ENCODE measurements at regions not wholly inside any gene's neighbourhood (a gene's known extent, or its start where the extent isn't known, plus 50 kb on each side); places are given as distances from the start of the nearest gene placed in this dataset.

GRCh38 chr9:28563291-28563934 is 990.1 kb upstream of the C9orf72 start:
- Histone ChIP-seq H3K4me3 (ENCODE audit: low read length) (no peak overlapping the region), H3K36me3 (replicated peaks; ENCODE audit: insufficient read depth, low read length) (no peaks in the 10 kb centered on the region), H3K4me2 (ENCODE audit: low read depth, low read length) (no peak overlapping the region), H3K27ac (ENCODE audit: low read length) (no peak overlapping the region), H3K9ac (ENCODE audit: low read length) (no peak overlapping the region), H3K9me2 (replicated peaks; ENCODE audit: insufficient read depth, low read length) (no peaks in the 10 kb centered on the region), H3K79me2 (ENCODE audit: low read length) (no peaks in the 10 kb centered on the region), H3F3A (ENCODE audit: insufficient read depth, low read length) (no peaks in the 10 kb centered on the region), H3K27me3 (replicated peaks; ENCODE audit: insufficient read depth, low read length) (no peaks in the 10 kb centered on the region), H4K20me1 (ENCODE audit: insufficient read depth, low read length) (no peaks in the 10 kb centered on the region), H3K4me1 (ENCODE audit: low read length) (no peaks in the 10 kb centered on the region), H2AFZ (ENCODE audit: low read length) (no peak overlapping the region), H3K9me3 (replicated peaks; ENCODE audit: insufficient read depth, low read length) (no peaks in the 10 kb centered on the region)
- TF ChIP-seq EZH2 (optimal IDR thresholded peaks at IDR 0.05; ENCODE audit: low read depth, low read length): no peak
- TF ChIP-seq EZH2phosphoT487 (IDR thresholded peaks at IDR 0.05; ENCODE audit: low read length): no peak
- TF ChIP-seq, protein P1, sequence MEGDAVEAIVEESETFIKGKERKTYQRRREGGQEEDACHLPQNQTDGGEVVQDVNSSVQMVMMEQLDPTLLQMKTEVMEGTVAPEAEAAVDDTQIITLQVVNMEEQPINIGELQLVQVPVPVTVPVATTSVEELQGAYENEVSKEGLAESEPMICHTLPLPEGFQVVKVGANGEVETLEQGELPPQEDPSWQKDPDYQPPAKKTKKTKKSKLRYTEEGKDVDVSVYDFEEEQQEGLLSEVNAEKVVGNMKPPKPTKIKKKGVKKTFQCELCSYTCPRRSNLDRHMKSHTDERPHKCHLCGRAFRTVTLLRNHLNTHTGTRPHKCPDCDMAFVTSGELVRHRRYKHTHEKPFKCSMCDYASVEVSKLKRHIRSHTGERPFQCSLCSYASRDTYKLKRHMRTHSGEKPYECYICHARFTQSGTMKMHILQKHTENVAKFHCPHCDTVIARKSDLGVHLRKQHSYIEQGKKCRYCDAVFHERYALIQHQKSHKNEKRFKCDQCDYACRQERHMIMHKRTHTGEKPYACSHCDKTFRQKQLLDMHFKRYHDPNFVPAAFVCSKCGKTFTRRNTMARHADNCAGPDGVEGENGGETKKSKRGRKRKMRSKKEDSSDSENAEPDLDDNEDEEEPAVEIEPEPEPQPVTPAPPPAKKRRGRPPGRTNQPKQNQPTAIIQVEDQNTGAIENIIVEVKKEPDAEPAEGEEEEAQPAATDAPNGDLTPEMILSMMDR (IDR thresholded peaks at IDR 0.05; ENCODE audit: low read length): no peak
- no peak for DNase-seq

DNA sequence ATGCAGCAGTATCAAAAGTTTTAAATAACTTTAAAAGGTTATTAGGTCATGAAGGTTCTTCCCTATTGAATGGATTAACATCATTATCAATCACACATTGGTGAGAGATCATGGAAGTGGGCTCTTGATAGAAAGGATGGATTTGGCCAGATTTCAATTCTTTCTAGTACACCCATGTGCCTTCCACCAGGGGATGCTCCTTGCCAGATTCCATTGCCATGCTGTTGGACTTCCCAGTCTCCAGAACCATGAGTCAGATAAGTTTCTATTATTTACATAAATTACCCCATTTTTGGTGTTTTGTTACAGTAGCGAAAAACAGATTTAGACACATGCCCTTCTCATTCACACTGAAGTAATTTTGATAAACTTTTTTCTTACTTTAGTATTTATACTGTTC is 1010.6 kb upstream of the C9orf72 start:
- no peak for DNase-seq
- H3K9me3 ChIP-seq (replicated peaks; ENCODE audit: insufficient read depth, low read length): no peaks in the 10 kb centered on the region
- TF ChIP-seq EZH2 (optimal IDR thresholded peaks at IDR 0.05; ENCODE audit: low read depth, low read length): no peak
- TF ChIP-seq, protein P1 (IDR thresholded peaks at IDR 0.05; ENCODE audit: low read length): no peak
- TF ChIP-seq EZH2phosphoT487 (IDR thresholded peaks at IDR 0.05; ENCODE audit: low read length): no peak

GRCh38 chr9:28584542-28584941 is 1011.3 kb upstream of the C9orf72 start:
- no peaks in the 10 kb centered on the region for H3K4me1 ChIP-seq (ENCODE audit: low read length)
- H3K27ac ChIP-seq (ENCODE audit: low read length): no peak overlapping the region
- DNase-seq: no peak
- H3K9me3 ChIP-seq (replicated peaks; ENCODE audit: insufficient read depth, low read length): no peaks in the 10 kb centered on the region
- no peak overlapping the region for H3K4me2 ChIP-seq (ENCODE audit: low read depth, low read length)
- H2AFZ ChIP-seq (ENCODE audit: low read length): no peak overlapping the region
- H3K9ac ChIP-seq (ENCODE audit: low read length): no peak overlapping the region
- no peaks in the 10 kb centered on the region for H3K27me3 ChIP-seq (replicated peaks; ENCODE audit: insufficient read depth, low read length)
- H4K20me1 ChIP-seq (ENCODE audit: insufficient read depth, low read length): no peaks in the 10 kb centered on the region
- H3K36me3 ChIP-seq (replicated peaks; ENCODE audit: insufficient read depth, low read length): no peaks in the 10 kb centered on the region
- H3K9me2 ChIP-seq (replicated peaks; ENCODE audit: insufficient read depth, low read length): no peaks in the 10 kb centered on the region
- no peak overlapping the region for H3K4me3 ChIP-seq (ENCODE audit: low read length)
- no peak for TF ChIP-seq EZH2phosphoT487 (IDR thresholded peaks at IDR 0.05; ENCODE audit: low read length)
- TF ChIP-seq, protein P1 (IDR thresholded peaks at IDR 0.05; ENCODE audit: low read length): no peak
- TF ChIP-seq EZH2 (optimal IDR thresholded peaks at IDR 0.05; ENCODE audit: low read depth, low read length): no peak
- H3K79me2 ChIP-seq (ENCODE audit: low read length): no peaks in the 10 kb centered on the region
- no peaks in the 10 kb centered on the region for H3F3A ChIP-seq (ENCODE audit: insufficient read depth, low read length)

More for the DNA sequence above, 1010.6 kb upstream of the C9orf72 start:
- no peaks in the 10 kb centered on the region for H3F3A ChIP-seq (ENCODE audit: insufficient read depth, low read length)
- no peaks in the 10 kb centered on the region for H3K36me3 ChIP-seq (replicated peaks; ENCODE audit: insufficient read depth, low read length)
- H3K4me3 ChIP-seq (ENCODE audit: low read length): no peak overlapping the region
- no peaks in the 10 kb centered on the region for H3K9me2 ChIP-seq (replicated peaks; ENCODE audit: insufficient read depth, low read length)
- no peaks in the 10 kb centered on the region for H3K27me3 ChIP-seq (replicated peaks; ENCODE audit: insufficient read depth, low read length)
- H2AFZ ChIP-seq (ENCODE audit: low read length): no peak overlapping the region
- H3K4me2 ChIP-seq (ENCODE audit: low read depth, low read length): no peak overlapping the region
- H3K9ac ChIP-seq (ENCODE audit: low read length): no peak overlapping the region
- no peaks in the 10 kb centered on the region for H3K4me1 ChIP-seq (ENCODE audit: low read length)
- H3K79me2 ChIP-seq (ENCODE audit: low read length): no peaks in the 10 kb centered on the region
- H4K20me1 ChIP-seq (ENCODE audit: insufficient read depth, low read length): no peaks in the 10 kb centered on the region
- H3K27ac ChIP-seq (ENCODE audit: low read length): no peak overlapping the region
